DOHH2 (cell line): ENCODE measurements at regions not wholly inside any gene's neighbourhood (a gene's known extent, or its start where the extent isn't known, plus 50 kb on each side); places are given as distances from the start of the nearest gene placed in this dataset.

Source experiments
- H3F3A ChIP-seq: fragments of 200-600 bp; sonication (generic), shearing (Covaris generic); 2 replicates; pipeline ENCODE4 v1.6.0; 2016; ENCODE audit warnings: antibody characterized with exemption, mild to moderate bottlenecking; ENCODE audit not compliant: control insufficient read depth, insufficient read depth
- H3K27ac ChIP-seq: fragments of 200-600 bp; sonication (generic); 2 replicates; pipeline ENCODE4 v1.5.1; 2014; ENCODE audit warnings: low read depth, mild to moderate bottlenecking, low read length, moderate library complexity
- H3K27me3 ChIP-seq: fragments of 200-600 bp; sonication (generic); 2 replicates; pipeline ENCODE4 v1.6.1; 2014; ENCODE audit warnings: mild to moderate bottlenecking, low read length, mixed read lengths; ENCODE audit not compliant: control insufficient read depth
- H3K36me3 ChIP-seq: fragments of 200-600 bp; sonication (generic); 2 replicates; pipeline ENCODE4 v1.6.1; 2014; ENCODE audit warnings: mild to moderate bottlenecking, low read length, moderate library complexity, mixed read lengths; ENCODE audit not compliant: control insufficient read depth
- H3K4me1 ChIP-seq: fragments of 200-600 bp; sonication (generic); 2 replicates; pipeline ENCODE4 v1.6.1; 2014; ENCODE audit warnings: mild to moderate bottlenecking, low read length, mixed read lengths; ENCODE audit not compliant: control insufficient read depth
- H3K4me2 ChIP-seq: fragments of 200-600 bp; sonication (generic); 2 replicates; pipeline ENCODE4 v1.6.0; 2014; ENCODE audit warnings: mild to moderate bottlenecking, low read length, moderate library complexity
- H3K4me3 ChIP-seq: fragments of 200-600 bp; sonication (generic); 2 replicates; pipeline ENCODE4 v1.5.1; 2014; ENCODE audit warnings: mild to moderate bottlenecking, low read length, mixed read lengths
- H3K79me2 ChIP-seq: fragments of 200-600 bp; sonication (generic); 2 replicates; pipeline ENCODE4 v1.6.1; 2014; ENCODE audit warnings: mild to moderate bottlenecking, low read length, mixed read lengths; ENCODE audit not compliant: control insufficient read depth
- H3K9me2 ChIP-seq: fragments of 200-600 bp; sonication (generic); replicated peaks from 2 replicates; pipeline ENCODE4 v1.6.1; 2014; ENCODE audit warnings: mild to moderate bottlenecking, low read length, mixed read lengths; ENCODE audit not compliant: control insufficient read depth
- H3K9me3 ChIP-seq: fragments of 200-600 bp; sonication (generic); 2 replicates; pipeline ENCODE4 v1.6.1; 2014; ENCODE audit warnings: antibody characterized with exemption, low read length, mixed read lengths; ENCODE audit not compliant: control insufficient read depth, insufficient read depth
- H4K20me1 ChIP-seq: fragments of 200-600 bp; sonication (generic); 2 replicates; pipeline ENCODE4 v1.6.0; 2014; ENCODE audit warnings: low read depth, mild to moderate bottlenecking, antibody characterized with exemption, low read length, moderate library complexity; ENCODE audit not compliant: control insufficient read depth, insufficient read depth
- CTCF ChIP-seq: fragments of 200-600 bp; sonication (generic); IDR thresholded peaks from one replicate; pipeline ENCODE4 v1.5.1; 2014; ENCODE audit warnings: antibody characterized with exemption, mild to moderate bottlenecking, low read depth, low read length; ENCODE audit not compliant: poor library complexity, severe bottlenecking
- EZH2phosphoT487 ChIP-seq: fragments of 200-600 bp; sonication (generic); IDR thresholded peaks from 2 replicates; pipeline ENCODE4 v1.6.1; 2017; ENCODE audit warnings: borderline replicate concordance, mild to moderate bottlenecking, antibody characterized with exemption, low read length, moderate library complexity, mixed read lengths

DNA sequence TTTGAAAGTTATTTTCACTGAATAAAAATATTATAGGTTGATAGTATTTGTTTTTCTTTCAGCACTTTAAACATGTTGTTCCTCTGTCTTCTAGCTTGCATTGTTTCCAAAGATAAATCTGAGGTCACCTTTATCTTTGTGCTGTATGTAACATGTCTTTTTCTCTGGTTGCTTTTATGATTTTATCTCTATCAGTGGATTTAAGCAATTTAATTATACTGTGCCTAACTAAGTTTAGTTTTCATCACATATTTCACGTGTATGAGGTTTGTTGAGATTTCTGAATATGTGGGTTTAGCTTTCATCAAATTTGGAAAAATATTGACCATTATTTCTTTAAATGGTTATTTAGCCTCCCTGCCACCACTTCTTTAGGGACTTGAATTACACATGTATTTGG, 214.5 kb downstream of the SNX18 start:
- TF ChIP-seq EZH2phosphoT487 (no peak), CTCF (no peak)
- Histone ChIP-seq H3K27me3 (no peaks in the 10 kb centered on the region; the same call in 1 of the 2 replicates), H3K4me3 (no peak overlapping the region), H3K79me2 (no peaks in the 10 kb centered on the region), H3K9me3 (no peaks in the 10 kb centered on the region), H4K20me1 (no peaks in the 10 kb centered on the region), H3K4me2 (no peak overlapping the region), H3K9me2 (no peaks in the 10 kb centered on the region), H3K27ac (no peak overlapping the region), H3K4me1 (no peaks in the 10 kb centered on the region), H3K36me3 (no peaks in the 10 kb centered on the region), H3F3A (no peaks in the 10 kb centered on the region)

DNA sequence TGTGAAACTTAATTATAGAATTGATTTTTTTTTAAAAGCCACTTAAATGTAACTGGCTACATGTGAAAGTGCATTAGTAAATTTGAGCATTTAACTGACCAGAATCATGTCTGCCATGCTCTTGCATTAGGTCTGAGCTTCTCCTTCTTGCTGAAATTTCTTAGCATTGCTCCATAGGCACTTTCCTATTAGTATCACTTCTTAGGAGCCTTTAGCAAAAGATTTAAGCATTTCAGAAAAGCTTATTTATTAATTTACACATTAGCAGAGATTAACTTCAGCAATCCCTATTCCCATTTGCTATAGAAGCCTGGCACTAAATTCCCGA, 211.0 kb downstream of the SNX18 start:
- no peaks in the 10 kb centered on the region for H3K36me3 ChIP-seq
- no peak overlapping the region for H3K27ac ChIP-seq
- H4K20me1 ChIP-seq = no peaks in the 10 kb centered on the region
- no peak overlapping the region for H3K4me3 ChIP-seq
- no peaks in the 10 kb centered on the region for H3K9me2 ChIP-seq
- H3K4me2 ChIP-seq = no peak overlapping the region
- no peaks in the 10 kb centered on the region for H3K79me2 ChIP-seq
- H3F3A ChIP-seq = no peaks in the 10 kb centered on the region
- H3K9me3 ChIP-seq = no peaks in the 10 kb centered on the region
- no peaks in the 10 kb centered on the region for H3K27me3 ChIP-seq
- H3K4me1 ChIP-seq = no peaks in the 10 kb centered on the region
- TF ChIP-seq EZH2phosphoT487 (no peak), CTCF (no peak)

DNA sequence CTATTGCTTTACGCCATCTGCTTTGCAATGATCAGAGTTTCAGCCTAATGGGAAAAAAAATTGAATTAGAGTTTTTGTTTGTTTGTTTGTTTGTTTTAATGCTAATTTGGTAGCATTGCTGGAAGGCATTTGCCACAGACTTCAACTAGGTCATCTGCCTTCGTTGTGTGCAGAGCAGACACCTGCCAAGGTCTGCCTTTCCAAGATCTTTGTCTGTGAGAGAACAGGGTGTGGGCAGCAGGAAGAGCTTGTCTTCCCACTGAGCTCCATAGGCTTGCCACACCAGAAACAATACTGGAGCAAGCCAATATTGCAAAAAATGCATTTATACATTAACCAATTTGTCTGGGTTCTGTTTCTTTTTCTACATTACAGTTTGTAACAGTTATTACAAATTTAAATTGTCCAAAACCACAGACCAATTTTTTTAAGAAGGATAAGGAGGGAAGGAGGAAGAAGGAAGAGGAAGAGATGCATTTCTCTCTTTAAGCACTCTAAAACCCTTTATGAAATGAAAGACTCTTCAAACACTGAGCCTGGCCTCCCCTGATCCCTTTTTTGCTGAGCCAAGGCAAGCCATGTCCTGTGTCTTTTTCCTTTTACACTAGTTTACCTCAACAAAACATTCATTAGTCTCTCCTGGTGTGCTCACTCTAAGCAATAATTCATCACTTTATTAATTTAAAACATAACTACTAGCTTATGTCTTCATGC, 210.5 kb downstream of the SNX18 start:
- Histone ChIP-seq H3K4me3 (no peak overlapping the region), H3F3A (no peaks in the 10 kb centered on the region), H4K20me1 (no peaks in the 10 kb centered on the region), H3K9me2 (no peaks in the 10 kb centered on the region), H3K79me2 (no peaks in the 10 kb centered on the region), H3K36me3 (no peaks in the 10 kb centered on the region), H3K4me1 (no peaks in the 10 kb centered on the region), H3K27ac (no peak overlapping the region), H3K27me3 (no peaks in the 10 kb centered on the region), H3K9me3 (no peaks in the 10 kb centered on the region), H3K4me2 (no peak overlapping the region)
- TF ChIP-seq EZH2phosphoT487 = no peak
- TF ChIP-seq CTCF = no peak
